GM21515 (cell line): ENCODE measurements at regions not wholly inside any gene's neighbourhood (a gene's known extent, or its start where the extent isn't known, plus 50 kb on each side); places are given as distances from the start of the nearest gene placed in this dataset.
"Not testable (repeated sequence)": the region's sequence is repeated elsewhere in the genome, so short reads cannot be mapped to it uniquely, and the experiment has no call there.

Source experiments
- ATAC-seq: cut with Tn5 transposase; IDR thresholded peaks from one replicate; pipeline ENCODE4 v1.9.1; 2021; ENCODE audit not compliant: unreplicated experiment

- ATAC-seq: no peak
Observed at GRCh38 chr4:53885668-53886067, 178.7 kb downstream of the CHIC2 start.

DNA sequence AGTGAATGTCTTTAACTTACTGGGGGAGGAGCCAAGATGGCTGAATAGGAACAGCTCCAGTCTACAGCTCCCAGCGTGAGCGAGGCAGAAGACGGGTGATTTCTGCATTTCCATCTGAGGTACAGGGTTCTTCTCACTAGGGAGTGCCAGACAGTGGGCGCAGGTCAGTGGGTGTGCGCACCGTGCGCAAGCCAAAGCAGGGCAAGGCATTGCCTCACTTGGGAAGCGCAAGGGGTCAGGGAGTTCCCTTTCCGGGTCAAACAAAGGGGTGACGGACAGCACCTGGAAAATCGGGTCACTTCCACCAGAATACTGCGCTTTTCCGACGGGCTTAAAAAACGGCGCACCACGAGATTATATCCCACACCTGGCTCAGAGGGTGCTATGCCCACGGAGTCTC is 187.3 kb downstream of the CHIC2 start:
- not testable (repeated sequence) for ATAC-seq

GRCh38 chr4:53866055-53866454 is 198.3 kb downstream of the CHIC2 start:
- ATAC-seq: no peak

DNA sequence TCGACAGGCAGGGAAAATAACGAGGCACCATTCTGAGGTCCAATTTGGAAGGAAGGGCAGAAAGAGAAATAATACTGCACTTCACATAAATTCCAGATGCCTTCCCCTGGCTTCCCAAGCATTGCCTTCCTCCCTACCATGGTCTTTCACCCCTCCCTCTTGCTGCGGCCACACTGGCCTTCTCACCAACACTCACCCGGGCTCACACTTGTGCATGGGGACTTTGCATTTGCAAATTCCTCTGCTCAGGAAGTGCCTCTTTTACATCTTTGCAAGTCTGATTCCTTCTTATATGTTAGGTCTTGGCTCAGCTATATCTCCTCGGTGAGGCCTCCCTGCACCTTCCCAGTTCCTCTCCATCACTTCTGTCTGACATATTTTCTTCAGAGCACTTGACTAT is 199.4 kb downstream of the CHIC2 start:
- no peak for ATAC-seq

DNA sequence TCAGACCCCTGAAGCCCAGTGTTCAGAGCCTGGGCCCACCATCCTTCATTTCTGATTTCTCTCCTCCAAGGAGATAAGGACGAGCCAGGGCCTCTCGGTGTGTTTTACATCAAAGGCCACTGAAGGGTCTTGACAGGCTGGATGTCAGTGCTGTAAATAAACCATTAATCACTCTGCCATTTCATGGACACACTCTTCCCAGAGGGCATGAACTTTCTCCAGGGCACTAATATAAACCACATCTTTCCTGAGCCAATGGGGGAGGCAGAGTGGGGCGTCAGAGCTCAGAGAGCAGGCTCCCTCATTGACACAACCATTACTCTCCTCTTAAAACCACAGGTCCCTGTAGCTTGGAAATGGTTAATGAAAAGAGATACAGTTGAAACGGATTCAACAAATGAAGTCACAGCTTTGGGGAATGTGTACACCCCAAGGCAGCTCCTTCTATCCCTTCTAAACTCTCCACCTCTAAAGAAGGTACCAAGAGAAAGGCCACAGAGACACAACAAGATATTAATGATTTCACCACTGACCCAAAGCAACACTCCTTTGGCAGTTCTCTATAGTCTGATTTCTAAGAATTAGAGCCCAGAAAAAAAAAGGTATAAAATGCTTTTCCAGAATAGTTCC is 200.6 kb downstream of the CHIC2 start:
- no peak for ATAC-seq

DNA sequence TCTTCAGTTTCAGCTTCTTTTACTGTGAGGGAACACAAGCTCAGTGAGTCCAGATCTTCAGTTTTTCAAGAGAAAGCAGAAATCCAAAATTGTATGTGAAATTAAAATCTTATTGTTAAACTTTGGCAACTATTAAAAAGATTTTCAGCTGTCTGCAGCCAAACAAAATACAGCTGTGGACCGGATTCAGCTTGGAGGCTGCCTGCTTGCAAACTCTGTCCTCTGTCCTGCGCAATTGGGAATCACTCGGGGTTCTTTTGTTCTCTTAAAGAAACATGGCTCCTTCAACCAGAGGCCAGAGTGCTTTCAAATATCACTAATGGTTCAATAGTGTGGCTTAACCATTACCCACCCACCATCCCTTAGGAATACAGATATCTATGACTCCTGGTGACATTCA is 201.2 kb downstream of the CHIC2 start:
- no peak for ATAC-seq

DNA sequence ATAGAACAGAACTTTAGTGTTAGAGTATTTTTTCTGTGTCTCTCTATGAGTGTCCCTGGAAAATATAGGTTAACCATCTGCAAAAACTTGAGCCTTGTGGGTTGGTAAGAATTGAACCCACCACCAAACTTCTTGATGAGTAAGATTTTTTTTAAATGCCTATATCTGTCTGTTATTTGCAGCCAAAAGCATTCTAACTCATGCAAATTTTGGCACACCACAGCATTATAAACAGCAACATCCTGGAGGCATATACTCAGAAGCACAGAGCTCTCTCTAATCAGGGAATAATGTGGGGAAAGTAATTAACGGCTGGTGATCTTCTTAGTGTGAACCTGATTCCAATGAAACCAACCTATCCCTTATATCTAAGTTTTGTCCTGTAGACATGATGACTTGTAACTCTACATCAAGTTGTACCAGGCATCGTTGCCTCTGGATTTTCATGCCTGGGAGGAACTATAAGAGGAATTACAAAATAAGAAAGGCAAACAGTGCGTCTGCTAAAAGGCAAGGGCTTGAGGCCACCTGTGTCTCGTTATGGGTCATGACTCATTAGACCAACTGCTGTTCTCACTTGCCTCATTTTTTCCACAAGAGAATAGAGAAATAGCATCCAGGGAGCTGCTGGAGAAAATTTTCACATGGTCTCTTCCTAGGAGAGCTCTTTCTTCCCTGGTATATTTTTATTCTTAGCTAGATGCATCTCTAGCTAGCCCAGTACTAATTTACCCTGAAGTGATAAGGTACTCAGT is 202.4 kb downstream of the CHIC2 start:
- no peak for ATAC-seq

GRCh38 chr4:53859305-53859704 is 205.1 kb downstream of the CHIC2 start:
- ATAC-seq: no peak

DNA sequence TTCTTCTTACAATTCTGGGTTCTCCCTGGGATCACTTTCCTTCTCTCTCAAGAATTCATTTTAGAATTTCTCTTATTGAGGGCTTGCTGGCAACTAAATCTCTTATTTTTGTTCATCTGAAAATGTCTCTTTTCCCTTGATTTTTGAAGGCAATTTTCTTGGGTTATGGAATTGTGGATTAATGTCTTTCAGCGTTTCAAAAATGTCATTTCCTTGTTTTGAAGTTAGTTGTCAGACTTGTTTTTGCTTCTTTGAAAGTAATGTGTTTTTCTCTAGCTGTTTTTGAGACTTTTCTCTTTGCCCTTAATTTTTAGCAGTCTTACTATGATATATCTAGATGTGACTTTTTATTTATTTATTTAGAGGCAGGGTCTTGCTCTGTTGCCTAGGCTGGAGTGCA is 205.7 kb downstream of the CHIC2 start:
- no peak for ATAC-seq

- ATAC-seq: no peak
Observed at GRCh38 chr4:53855581-53856250, 208.7 kb downstream of the CHIC2 start.

DNA sequence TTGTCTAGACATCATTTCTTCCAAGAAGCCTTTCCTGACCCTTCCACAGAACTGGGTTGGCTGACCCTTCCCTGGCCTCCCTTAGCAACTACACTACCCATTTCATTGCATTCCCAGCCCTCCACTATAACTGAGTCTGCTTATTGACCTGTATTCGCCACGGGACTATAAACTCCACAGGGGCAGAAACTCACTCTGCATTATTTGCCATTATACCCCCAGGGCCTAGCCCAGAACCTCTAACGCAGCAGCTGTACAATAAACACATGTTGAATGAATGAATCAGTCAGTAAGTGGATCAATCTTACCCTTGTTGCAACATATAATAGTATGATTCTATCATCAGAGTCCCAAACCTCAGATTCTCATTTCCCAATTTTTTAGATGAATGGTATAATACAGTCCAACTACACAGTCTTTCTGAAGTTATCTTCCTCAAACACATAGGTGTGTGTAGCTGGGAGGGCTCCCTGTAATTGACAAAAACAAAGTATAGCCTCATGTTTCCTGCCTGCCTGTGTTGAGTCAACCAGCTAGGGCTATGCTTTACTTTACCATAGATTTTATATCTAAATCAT is 209.3 kb downstream of the CHIC2 start:
- ATAC-seq: no peak

DNA sequence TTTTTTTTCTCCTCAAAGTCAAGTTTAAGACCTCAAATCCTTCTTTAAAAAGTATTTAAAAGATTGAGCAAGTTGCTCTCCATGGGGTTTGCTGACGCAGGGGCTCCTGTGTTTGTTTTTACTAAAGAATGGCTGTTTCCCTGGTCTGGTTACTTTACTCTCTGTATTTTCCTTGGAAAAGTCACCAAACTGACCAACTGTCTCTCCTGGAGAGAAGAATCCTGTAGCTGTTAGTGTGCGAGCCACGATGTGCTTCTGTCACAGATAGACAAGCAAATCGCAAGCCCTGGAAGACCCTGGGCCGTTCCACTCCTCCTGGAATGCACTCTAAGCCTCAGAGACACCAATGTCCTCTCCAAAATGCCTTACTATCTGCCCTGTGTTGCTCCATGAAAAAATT is 212.1 kb downstream of the CHIC2 start:
- ATAC-seq: no peak

- ATAC-seq: no peak
Observed at GRCh38 chr4:53847965-53848364, 216.4 kb downstream of the CHIC2 start.

DNA sequence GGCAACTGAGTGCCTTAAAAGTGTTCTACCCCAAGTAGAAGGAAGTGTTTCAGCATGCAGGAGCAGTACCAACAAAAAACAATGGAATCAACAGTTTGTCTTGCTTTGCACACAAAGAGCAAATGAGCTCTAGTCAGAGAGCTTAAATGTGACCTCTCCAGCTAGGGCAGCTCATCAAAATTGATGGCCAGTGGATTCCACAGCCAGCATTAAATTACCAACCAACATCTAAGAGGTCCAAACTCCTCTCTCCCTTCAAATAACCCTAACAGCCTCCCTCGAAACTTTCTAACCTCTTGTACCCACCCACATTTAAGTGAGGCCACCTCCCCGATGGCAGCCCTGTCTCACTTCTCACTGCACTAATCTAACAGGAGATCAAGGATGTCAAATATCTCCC is 219.9 kb downstream of the CHIC2 start:
- no peak for ATAC-seq

GRCh38 chr4:53844133-53844532 is 220.3 kb downstream of the CHIC2 start:
- no peak for ATAC-seq

- no peak for ATAC-seq
Observed at GRCh38 chr4:53841711-53842110, 222.7 kb downstream of the CHIC2 start.

DNA sequence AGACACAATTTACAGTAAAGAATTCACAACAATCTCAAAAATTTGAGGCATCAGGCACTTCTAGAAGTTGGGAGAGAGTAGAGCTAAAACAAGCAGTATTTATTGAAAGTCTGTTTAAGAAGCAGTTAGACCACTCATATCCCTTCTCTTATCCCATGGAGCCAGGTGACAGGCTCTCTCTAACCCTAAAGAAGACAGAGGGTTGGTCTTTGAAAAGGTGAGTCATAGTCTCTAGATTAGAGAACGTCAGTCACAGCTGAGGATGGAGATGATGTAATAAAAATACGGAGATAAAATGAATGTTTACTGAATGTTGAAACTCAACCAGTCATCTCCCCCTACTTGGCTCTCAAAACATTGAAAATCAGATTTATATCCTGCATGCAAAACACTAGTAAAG is 223.8 kb downstream of the CHIC2 start:
- no peak for ATAC-seq

DNA sequence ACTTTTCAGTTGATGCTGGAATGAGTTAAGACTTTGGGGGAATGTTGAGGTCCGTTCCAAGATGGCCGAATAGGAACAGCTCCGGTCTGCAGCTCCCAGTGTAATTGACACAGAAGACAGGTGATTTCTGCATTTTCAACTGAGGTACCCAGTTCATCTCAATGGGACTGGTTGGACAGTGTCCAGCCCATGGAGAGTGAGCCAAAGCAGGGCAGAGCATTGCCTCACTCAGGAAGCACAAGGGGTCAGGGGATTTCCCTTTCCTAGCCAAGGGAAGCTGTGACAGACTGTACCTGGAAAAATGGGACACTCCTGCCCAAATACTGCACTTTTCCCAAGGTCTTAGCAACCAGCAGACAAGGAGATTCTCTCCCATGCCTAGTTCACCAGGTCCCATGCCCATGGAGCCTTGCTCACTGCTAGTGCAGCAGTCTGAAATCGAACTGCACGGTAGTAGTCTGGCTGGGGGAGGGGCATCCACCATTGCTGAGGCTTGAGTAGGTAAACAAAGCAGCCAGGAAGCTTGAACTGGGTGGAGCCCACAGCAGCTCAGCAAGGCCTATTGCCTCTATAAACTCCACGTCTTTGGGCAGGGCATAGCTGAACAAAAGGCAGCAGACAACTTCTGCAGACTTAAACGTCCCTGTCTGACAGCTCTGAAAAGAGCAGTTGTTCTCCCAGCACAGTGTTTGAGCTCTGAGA is 231.0 kb downstream of the CHIC2 start:
- ATAC-seq: not testable (repeated sequence)

GRCh38 chr4:53832549-53832948 is 231.9 kb downstream of the CHIC2 start:
- no peak for ATAC-seq

- ATAC-seq: no peak
Observed at GRCh38 chr4:53830511-53830910, 233.9 kb downstream of the CHIC2 start.

DNA sequence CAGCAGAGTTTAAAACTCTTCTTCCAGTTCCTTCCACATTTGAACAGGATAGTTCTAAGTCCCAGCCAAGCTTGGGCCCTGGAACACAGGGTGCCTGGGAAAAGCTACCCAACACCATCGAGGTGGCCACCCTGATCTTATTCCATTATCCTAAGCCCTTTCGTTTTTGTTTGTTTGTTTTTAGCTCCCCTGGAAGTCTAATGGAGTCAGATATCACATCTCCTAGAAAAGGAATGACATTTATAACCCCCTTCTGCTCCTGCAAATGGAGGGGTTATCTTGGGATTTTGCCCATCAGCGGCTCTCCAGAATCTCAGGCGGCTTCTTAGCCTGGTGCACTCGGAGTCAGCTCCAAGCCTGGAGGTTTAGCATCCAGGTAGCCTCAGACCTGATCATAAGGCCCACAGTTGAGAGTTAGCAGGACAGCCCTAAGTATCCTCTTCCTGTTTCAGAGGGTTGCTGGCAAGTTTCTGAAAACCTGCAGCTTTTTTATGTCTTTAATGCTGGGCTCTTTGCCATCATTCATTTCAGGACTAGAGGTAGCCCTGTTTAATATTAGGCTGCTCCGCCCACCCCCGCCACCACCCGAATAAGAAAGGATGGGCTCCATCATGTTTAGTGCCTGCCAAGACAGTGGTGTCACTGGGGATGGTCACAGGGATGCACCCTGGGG is 230.0 kb upstream of the LNX1 start:
- ATAC-seq: no peak
